ENCODE measurements at regions not wholly inside any gene's neighbourhood (a gene's known extent, or its start where the extent isn't known, plus 50 kb on each side); places are given as distances from the start of the nearest gene placed in this dataset.

GRCh38 chr13:103147961-103148360 lies 81.7 kb upstream of the SLC10A2 start:
- in situ Hi-C loops (cut with MboI; ENCODE audit: low sequenced_read_pairs): no loop called here
- no peak overlapping the region for H2BK120ac ChIP-seq (ENCODE audit: low read depth, low read length)
- BruUV-seq (replicated peaks): no TSS peak

More at GRCh38 chr13:103147961-103148360, 81.7 kb upstream of the SLC10A2 start:
- DNase-seq (no peak), ATAC-seq (ENCODE audit: low read depth) (no peak)
- ChIA-PET POLR2A (ENCODE audit: unreplicated experiment) (no interaction called here), CTCF (no interaction called here)
- TF ChIP-seq FOS (IDR thresholded peaks at IDR 0.05; ENCODE audit: low read depth, low read length) (no peak), BHLHE40 (IDR thresholded peaks at IDR 0.05; ENCODE audit: low read depth, low read length) (no peak), CHD1 (IDR thresholded peaks at IDR 0.05; ENCODE audit: low read depth, low read length) (no peak), CEBPB (IDR thresholded peaks at IDR 0.05; ENCODE audit: low read depth, low read length) (no peak), RFX5 (IDR thresholded peaks at IDR 0.05; ENCODE audit: low read depth, low read length) (no peak), MXI1 (IDR thresholded peaks at IDR 0.05; ENCODE audit: borderline replicate concordance, low read depth, low read length) (no peak), MAFK (IDR thresholded peaks at IDR 0.05; ENCODE audit: low read depth, low read length) (no peak), SMC3 (IDR thresholded peaks at IDR 0.05; ENCODE audit: low read depth, low read length) (no peak), RCOR1 (IDR thresholded peaks at IDR 0.05; ENCODE audit: insufficient replicate concordance, low read length) (no peak), CTCF (conservative IDR thresholded peaks at IDR 0.05; ENCODE audit: low read depth, low read length) (no peak), ELK1 (IDR thresholded peaks at IDR 0.05; ENCODE audit: borderline replicate concordance, low read depth, low read length) (no peak), NFE2L2 (IDR thresholded peaks at IDR 0.05; ENCODE audit: low read depth, low read length) (no peak), RAD21 (IDR thresholded peaks at IDR 0.05; ENCODE audit: low read length) (no peak), USF2 (IDR thresholded peaks at IDR 0.05; ENCODE audit: low read depth, low read length) (no peak), POLR2A (IDR thresholded peaks at IDR 0.05; ENCODE audit: low read depth, low read length) (no peak), MAZ (IDR thresholded peaks at IDR 0.05; ENCODE audit: borderline replicate concordance, low read depth, low read length) (no peak)
- Histone ChIP-seq H3K14ac (replicated peaks; ENCODE audit: low read depth, low read length) (no peak overlapping the region), H4K5ac (ENCODE audit: low read depth, low read length) (no peak overlapping the region), H4K8ac (ENCODE audit: low read depth in 2 of 2, low read length in 2 of 2) (no peak overlapping the region), H3K9me3 (ENCODE audit: control insufficient read depth, insufficient read depth, low read length) (peaks cover 3% of the 10 kb centered on the region), H3K56ac (ENCODE audit: extremely low read depth, insufficient read depth, low read length) (no peak overlapping the region), H3K27me3 (ENCODE audit: control insufficient read depth, insufficient read depth, low read length) (no peaks in the 10 kb centered on the region), H4K20me1 (ENCODE audit: insufficient read depth, low read length) (no peaks in the 10 kb centered on the region), H3K4me2 (ENCODE audit: low read depth, low read length) (no peak overlapping the region), H3K4me3 (ENCODE audit: insufficient read depth, low read depth, low read length) (no peak overlapping the region), H2BK20ac (ENCODE audit: low read depth, low read length) (no peak overlapping the region), H3K9ac (ENCODE audit: low read depth, low read length) (no peak overlapping the region), H2BK15ac (ENCODE audit: low read depth, low read length) (no peak overlapping the region), H3K79me1 (ENCODE audit: low read depth in 1 of 2, low read length in 2 of 2) (no peaks in the 10 kb centered on the region), H2AK5ac (ENCODE audit: low read depth, low read length) (no peak overlapping the region), H4K91ac (ENCODE audit: insufficient read depth, low read depth, low read length) (no peak overlapping the region), H3K36me3 (ENCODE audit: control insufficient read depth, insufficient read depth, low read length) (no peaks in the 10 kb centered on the region), H2BK5ac (ENCODE audit: low read depth, low read length, poor library complexity, severe bottlenecking) (no peak overlapping the region), H3K27ac (ENCODE audit: insufficient read depth, low read length) (no peak overlapping the region), H3K4ac (ENCODE audit: low read depth, low read length) (no peak overlapping the region), H3K9me1 (ENCODE audit: insufficient read depth, low read length) (no peaks in the 10 kb centered on the region), H3K18ac (ENCODE audit: low read depth, low read length) (no peak overlapping the region), H3K4me1 (ENCODE audit: control insufficient read depth, insufficient read depth, low read length) (no peaks in the 10 kb centered on the region), H2AFZ (replicated peaks; ENCODE audit: low read length, poor library complexity) (no peak overlapping the region), H3K23ac (ENCODE audit: low read depth, low read length) (no peak overlapping the region), H2AK9ac (replicated peaks; ENCODE audit: low read depth, low read length, poor library complexity) (no peak overlapping the region)
- intact Hi-C loops (cut with micrococcal nuclease): no loop called here
- WGBS, 2 experiments (ENCODE audit: extremely low coverage in 2 of 2, insufficient read length in 1 of 2): no CpG with 5 or more reads among the region's 9 CpGs
- dilution Hi-C loops (cut with HindIII; ENCODE audit: low sequenced_read_pairs, unreplicated experiment): no loop called here

Measured in IMR-90 (cell line).